RKO (cell line): ENCODE measurements at regions not wholly inside any gene's neighbourhood (a gene's known extent, or its start where the extent isn't known, plus 50 kb on each side); places are given as distances from the start of the nearest gene placed in this dataset.
A peak's percentile ranks its signal among the peaks of the same experiment; 100 is the strongest.

ENCODE experiments used
- DNase-seq: peaks from one replicate; pipeline ENCODE4 v3.0.0-alpha.2; 2016; ENCODE audit warnings: low spot score

DNA sequence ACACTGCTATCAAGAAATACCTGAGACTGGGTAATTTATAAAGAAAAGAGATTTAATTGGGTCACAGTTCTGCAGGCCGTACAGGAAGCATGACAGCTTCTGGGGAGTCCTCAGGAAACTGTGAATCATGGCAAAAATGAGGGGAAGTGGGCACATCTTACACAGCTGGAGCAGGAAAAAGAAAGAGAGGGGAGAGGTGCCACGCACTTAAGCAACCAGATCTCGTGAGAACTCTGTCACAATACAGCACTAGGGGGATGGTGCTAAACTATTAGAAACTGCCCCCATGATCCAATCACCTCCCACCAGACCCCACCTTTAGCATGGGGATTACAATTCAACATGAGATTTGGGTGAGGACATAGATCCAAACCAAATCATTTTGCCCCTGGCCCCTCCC is 105.5 kb upstream of the CPLX2 start:
- no peak for DNase-seq

- DNase-seq, result no peak
Observed at GRCh38 chr5:175766963-175767362, 104.4 kb upstream of the CPLX2 start.

GRCh38 chr5:175772747-175773533 is 98.4 kb upstream of the CPLX2 start:
- DNase-seq, result no peak

- no peak for DNase-seq
Observed at GRCh38 chr5:175773534-175774070, 97.8 kb upstream of the CPLX2 start.

DNA sequence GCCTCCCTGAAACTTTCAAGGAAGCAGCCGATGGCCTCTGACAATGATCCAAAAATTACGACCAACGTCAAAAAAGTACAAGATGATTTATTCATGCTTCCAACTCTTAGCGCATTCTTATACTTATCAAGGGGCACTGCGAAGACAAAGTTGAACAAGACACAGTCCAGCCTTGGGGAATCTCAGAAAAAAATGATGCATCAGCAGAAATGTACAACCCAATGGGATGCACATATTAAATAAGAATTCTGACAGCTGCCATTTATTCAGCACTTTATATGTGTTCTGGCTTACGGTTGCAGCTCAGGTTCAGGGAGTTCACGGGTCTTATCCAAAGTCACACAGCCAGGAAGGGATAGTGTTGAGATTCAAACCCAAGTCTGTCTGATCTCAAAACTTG is 96.0 kb upstream of the CPLX2 start:
- no peak for DNase-seq

DNA sequence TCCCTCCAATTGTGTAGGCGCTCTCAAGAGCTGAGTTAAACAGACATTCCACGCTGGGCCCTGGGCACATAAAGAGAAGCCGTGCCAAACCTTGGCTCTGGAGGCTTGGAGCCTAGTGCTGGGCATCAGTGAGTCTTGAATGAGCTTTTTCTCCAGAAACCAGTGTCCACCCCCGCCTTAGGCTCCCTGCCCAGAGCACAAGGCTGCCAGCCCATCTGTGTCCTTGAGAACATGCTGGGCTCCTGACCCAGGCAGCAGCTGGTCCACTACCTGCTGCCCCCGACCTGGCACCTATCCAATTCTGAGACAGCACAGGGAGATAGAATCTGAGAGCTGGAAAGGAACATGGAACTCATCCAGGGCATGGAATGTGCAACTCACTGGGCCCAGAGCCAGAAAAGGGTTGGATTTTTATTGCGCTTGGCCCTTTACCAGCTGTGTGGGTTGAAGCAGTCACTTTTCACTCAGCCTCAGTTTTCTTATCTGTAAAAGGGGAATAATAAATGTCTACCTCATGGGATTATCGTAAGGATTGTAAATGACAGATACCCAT is 92.4 kb upstream of the CPLX2 start:
- DNase-seq, result peak; percentile 18

DNA sequence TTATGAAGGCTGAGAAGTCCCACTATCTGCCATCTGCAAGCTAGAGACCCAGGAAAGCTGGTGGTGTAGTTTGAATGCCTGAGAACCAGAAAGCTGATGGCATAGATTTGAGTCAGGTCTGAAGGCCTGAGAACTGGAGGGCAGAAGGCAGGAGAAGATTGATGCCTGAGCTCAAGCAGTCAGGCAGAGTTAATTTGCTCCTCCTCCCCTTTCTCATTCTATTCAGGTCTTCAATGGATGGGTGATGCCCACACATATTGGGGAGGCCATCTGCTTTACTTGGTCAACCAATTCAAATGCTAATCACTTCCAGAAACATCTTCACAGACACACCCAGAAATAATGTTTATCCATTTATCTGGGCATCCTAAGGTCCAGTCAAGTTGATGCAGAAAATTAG is 87.6 kb upstream of the CPLX2 start:
- DNase-seq, result no peak

GRCh38 chr5:175784230-175784629 is 87.1 kb upstream of the CPLX2 start:
- DNase-seq, result no peak

GRCh38 chr5:175785681-175786080 is 85.7 kb upstream of the CPLX2 start:
- no peak for DNase-seq

GRCh38 chr5:175788155-175788787 is 83.1 kb upstream of the CPLX2 start:
- no peak for DNase-seq

GRCh38 chr5:175789670-175790069 is 81.7 kb upstream of the CPLX2 start:
- DNase-seq, result no peak

DNA sequence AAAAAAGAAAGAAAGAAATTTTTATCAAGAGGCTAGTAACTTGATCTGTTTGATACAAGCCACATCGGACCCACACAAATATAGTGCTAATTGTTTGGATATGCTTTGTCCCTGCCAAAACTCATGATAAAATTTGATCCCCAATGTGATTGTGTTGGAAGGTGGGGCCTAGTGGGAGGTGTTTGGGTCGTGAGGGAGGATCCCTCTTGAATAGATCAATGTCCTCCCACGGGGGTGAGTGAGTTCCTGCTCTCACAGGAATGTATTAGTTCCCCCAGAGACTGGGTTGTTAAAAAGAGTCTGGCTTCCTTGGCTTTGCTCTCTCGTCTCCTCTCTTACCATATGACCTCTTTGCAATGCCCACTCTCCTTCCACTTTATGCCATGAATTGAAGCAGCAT is 80.6 kb upstream of the CPLX2 start:
- DNase-seq, result no peak

- no peak for DNase-seq
Observed at GRCh38 chr5:175795959-175796358, 75.4 kb upstream of the CPLX2 start.

- no peak for DNase-seq
Observed at GRCh38 chr5:175796536-175797499, 74.6 kb upstream of the CPLX2 start.

GRCh38 chr5:175797521-175798038 is 73.8 kb upstream of the CPLX2 start:
- no peak for DNase-seq

DNA sequence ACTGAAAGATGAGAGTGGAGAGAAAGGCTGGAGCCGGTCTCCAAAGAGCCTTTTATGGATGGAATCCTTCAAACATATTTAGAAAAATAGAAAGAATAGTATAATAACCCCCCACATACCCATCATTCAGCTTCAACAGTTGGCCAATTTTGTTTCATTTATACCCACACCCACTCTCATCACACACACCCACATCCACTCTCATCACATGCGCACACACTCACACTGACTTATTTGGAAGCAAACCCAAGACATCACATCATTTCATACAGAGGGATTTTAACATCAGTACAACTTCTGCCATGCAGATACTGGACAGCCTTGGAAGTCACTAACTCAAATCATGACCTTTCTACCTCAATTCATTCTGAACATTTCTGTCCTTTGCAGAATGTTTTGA is 72.8 kb upstream of the CPLX2 start:
- no peak for DNase-seq

GRCh38 chr5:175800656-175801081 is 70.7 kb upstream of the CPLX2 start:
- DNase-seq, result peak; percentile 49

GRCh38 chr5:175802361-175802760 is 69.0 kb upstream of the CPLX2 start:
- no peak for DNase-seq

DNA sequence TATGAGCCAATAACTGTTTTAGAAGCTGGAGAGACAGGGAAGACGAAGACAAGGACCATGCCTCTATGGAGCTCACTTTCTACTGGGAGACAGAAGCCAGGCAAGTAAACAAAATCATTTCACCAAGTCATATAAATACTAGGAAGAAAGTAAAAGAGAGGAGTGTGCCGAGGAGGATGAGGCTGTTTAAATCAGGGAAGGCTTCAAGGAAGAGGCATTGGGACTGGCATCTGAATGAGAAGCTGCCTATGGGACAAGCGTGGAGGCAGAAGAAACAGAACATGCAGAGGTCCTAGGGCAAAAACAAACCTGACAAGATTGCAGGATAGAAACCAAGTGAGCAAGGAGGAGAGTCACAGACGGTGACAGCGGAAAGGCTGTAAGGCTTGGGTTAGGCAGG is 68.1 kb upstream of the CPLX2 start:
- DNase-seq, result no peak

DNA sequence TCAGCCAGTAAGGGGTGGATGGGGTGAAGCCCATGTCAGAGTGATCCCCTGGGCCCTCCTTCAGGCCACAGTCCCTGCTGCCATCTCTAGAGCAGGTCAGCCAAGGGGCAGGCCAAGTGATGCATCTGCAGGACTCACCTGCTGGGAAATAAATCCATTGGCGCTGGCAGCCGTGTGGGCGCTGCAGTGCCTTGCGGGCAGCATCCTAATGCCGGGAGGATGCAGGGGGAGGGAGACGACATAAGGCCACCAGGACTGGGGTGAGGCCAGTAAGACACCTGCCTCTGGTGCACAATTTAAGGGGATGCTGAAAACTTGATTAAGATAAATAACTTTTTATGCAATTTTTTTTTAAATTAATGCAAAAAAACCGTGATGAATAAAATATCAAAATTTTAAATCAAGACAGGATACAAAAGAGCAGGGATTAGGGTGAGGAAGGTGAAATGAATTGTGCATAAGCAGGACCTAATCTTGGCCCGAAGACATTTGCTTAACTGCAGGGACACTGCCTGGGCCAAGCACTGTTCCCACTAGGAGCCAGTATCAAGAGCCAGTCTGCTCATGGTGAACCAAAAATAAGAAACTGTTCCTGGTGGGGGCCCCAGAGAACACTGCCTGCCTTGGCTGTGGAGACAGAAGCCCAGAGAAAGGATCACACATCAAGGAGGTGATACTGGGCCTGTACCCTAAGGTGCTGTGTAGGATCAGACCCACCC is 67.5 kb upstream of the CPLX2 start:
- DNase-seq, result no peak
